ENCODE measurements at regions not wholly inside any gene's neighbourhood (a gene's known extent, or its start where the extent isn't known, plus 50 kb on each side); places are given as distances from the start of the nearest gene placed in this dataset.

DNA sequence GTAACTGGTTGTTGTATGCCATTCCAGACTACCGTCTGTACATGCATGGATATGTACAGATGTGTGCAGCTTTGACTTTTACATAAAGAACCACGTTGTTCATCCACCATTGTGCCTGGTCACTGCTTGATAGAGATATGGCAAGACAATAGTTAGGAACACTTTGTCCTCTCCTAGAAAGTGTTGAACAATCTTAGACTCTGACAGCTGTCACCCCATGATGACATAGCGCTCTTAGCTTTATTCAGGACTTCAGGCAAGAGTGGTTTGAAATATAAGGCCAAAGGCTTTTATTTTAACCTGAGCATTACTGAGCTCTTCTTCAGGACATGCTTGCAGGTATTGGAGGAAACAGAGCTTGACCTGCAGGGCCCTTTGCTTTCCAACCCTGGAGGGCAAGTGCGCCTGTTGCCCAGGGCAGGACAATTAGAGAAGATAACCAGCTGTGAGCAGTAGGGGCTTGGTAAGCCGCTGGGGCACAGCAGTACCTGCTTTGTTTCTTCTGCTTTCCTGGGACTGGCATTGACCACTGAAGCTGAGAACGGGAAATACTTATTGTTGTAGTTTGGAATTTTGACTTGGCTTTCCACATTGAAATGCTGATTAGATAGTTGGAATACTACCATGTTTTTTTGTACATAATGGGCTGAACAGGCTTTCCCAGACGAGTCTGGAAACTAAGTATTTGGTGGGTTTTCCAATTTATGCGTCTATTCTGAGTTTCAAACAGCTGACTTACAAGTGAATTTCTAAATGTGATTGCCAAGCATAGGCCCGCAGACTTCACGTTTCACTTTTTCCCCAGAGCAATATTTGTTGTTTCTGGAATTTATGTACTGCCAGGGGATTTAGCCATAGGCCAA lies 51.1 kb downstream of the GARRE1 start:
- peaks cover 2% of the 10 kb centered on the region for H3K36me3 ChIP-seq (ENCODE audit: control insufficient read depth, insufficient read depth, low read length)
- DNase-seq (ENCODE audit: extremely low read depth, insufficient read length) = no peak
- H3K27me3 ChIP-seq (replicated peaks; ENCODE audit: control insufficient read depth, insufficient read depth, low read length) = no peaks in the 10 kb centered on the region
- H3K4me3 ChIP-seq (replicated peaks; ENCODE audit: low read depth, low read length) = no peak overlapping the region
- TF ChIP-seq, protein P1, sequence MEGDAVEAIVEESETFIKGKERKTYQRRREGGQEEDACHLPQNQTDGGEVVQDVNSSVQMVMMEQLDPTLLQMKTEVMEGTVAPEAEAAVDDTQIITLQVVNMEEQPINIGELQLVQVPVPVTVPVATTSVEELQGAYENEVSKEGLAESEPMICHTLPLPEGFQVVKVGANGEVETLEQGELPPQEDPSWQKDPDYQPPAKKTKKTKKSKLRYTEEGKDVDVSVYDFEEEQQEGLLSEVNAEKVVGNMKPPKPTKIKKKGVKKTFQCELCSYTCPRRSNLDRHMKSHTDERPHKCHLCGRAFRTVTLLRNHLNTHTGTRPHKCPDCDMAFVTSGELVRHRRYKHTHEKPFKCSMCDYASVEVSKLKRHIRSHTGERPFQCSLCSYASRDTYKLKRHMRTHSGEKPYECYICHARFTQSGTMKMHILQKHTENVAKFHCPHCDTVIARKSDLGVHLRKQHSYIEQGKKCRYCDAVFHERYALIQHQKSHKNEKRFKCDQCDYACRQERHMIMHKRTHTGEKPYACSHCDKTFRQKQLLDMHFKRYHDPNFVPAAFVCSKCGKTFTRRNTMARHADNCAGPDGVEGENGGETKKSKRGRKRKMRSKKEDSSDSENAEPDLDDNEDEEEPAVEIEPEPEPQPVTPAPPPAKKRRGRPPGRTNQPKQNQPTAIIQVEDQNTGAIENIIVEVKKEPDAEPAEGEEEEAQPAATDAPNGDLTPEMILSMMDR (IDR thresholded peaks at IDR 0.05; ENCODE audit: insufficient read depth, low read length, poor library complexity, severe bottlenecking) = no peak

DNA sequence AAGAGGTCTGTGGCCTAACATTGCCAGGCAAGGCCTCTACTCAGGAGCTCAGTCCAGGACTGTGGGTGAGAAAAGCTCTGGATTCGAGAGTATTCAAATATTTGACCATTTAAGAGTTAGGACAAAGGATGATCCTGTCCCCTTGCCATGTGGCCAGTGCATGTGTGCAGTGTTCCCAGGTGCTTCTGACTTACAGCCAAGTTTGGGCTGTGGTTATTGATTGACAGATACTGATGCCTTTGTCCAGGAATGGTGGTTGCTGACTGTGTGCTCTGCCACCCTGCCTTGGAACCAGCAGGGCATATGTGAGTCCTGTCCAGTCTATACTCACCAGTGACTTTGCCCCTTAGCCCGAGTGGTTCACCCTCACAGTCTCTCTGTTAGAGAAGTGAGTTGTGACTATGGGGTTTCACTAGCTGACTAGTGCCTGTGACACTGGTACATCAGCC lies 51.9 kb downstream of the GARRE1 start:
- no peak for DNase-seq (ENCODE audit: extremely low read depth, insufficient read length)
- TF ChIP-seq, protein P1 (IDR thresholded peaks at IDR 0.05; ENCODE audit: insufficient read depth, low read length, poor library complexity, severe bottlenecking) = no peak
- no peaks in the 10 kb centered on the region; the same call in 1 of the 2 replicates for H3K36me3 ChIP-seq (ENCODE audit: control insufficient read depth, insufficient read depth, low read length)
- H3K27me3 ChIP-seq (replicated peaks; ENCODE audit: control insufficient read depth, insufficient read depth, low read length) = no peaks in the 10 kb centered on the region
- H3K4me3 ChIP-seq (replicated peaks; ENCODE audit: low read depth, low read length) = no peak overlapping the region

DNA sequence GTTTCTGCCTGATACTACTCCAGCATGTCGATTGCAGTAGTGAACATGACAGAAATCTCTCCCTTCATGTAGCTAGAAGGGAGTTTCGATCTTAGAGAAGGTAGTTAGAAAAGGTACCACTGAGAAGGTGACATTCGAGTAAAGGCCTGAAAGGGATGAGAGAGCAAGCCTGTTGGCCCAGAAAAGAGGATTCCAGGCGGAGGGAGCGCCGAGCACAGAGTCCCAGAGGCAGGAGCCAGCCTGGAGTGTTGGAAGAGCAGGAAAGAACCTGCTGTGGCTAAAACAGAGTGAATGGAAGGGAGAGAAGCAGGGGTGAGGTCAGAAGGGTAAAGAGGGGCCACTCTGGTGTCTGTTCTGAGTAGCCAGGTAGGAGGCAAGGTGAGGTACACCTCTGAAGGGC lies 52.5 kb downstream of the GARRE1 start:
- DNase-seq (ENCODE audit: extremely low read depth, insufficient read length) = no peak
- H3K27me3 ChIP-seq (replicated peaks; ENCODE audit: control insufficient read depth, insufficient read depth, low read length) = no peaks in the 10 kb centered on the region
- TF ChIP-seq, protein P1 (IDR thresholded peaks at IDR 0.05; ENCODE audit: insufficient read depth, low read length, poor library complexity, severe bottlenecking) = no peak
- no peak overlapping the region for H3K4me3 ChIP-seq (replicated peaks; ENCODE audit: low read depth, low read length)
- H3K36me3 ChIP-seq (ENCODE audit: control insufficient read depth, insufficient read depth, low read length) = no peaks in the 10 kb centered on the region; the same call in 1 of the 2 replicates

DNA sequence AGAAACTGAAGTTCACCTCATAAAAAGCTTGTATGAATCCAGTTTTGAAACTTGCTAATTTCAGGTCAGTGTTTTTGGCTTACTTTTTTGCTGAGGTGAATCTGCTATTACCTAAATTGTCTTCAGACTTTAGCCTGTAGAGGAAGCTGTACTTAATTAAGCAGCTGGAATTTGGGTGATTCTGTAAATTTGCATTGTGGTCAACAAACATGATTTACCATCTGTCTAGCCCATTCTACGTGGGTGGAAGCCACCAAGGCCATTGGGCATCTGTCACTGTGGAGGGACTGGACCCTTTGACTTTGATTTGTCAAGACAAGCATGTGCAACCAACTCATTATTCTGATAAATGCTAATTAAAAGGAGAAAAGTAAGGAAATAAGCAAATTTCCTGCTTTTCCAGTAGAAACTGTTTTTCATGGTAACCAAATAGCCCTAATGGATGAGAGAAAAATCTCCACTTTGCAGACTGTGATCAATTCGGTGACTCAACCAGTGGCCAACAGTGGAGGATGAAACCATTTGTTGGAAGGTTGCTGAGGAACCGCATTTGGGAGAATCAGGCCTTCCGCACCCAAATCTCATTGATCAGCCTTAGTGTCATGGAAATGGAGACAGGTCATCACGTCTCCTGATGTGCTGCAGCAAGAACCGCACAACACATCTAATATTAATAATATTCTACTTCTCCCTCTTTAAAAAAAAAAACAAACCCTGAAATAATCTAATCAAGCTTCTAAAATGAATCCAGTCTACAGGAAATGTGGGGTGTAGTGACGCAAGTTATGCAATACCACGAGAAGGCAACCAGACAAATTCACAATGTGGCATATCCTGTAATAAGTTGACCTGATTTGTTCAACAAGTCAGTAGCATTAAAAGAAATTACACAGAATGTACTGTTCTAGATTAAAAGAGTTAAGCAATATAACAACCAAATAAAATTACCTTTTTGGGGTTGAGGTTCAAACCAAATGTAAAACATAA lies 54.3 kb downstream of the GARRE1 start:
- Histone ChIP-seq H3K36me3 (ENCODE audit: control insufficient read depth, insufficient read depth, low read length) (no peaks in the 10 kb centered on the region; the same call in 1 of the 2 replicates), H3K4me3 (replicated peaks; ENCODE audit: low read depth, low read length) (no peak overlapping the region), H3K27me3 (replicated peaks; ENCODE audit: control insufficient read depth, insufficient read depth, low read length) (no peaks in the 10 kb centered on the region)
- TF ChIP-seq, protein P1 (IDR thresholded peaks at IDR 0.05; ENCODE audit: insufficient read depth, low read length, poor library complexity, severe bottlenecking) = no peak
- peak; percentile 17 for DNase-seq (ENCODE audit: extremely low read depth, insufficient read length)

DNA sequence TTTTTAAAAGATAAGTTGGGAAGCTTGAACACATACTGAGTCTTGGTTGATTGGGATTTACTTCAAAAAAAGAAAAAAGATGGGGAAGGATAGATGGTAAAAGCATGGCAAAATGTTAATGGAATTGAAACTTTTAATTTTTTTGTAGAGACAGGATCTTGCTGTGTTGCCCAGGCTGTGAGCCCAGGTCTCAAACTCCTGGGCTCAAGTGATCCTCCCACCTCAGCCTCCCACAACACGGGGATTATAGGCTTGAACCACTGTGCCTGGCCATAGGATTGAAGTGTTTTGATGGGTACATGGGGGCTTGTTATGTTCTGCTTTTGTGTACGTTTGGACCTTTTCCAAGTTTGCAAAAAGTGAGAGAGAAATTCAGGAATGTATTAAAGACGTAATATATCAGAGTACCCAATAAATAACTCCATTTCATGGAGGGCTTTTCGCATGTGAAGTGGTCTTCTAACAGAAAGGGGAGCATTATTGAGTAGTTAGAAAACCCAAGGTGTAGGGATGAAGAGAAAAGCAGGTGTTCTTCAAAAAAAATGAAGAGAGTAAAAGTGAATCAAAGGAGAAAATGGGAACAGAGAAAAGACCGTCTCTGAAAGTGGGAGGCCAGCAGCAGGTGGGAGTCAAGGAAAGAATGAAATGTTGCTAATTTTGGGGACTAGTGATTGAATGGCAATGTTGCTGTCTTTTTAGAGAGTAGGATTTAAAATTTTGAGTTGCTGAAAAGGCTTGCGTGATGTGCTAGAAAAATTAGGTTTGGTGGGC lies 55.2 kb downstream of the GARRE1 start:
- DNase-seq (ENCODE audit: extremely low read depth, insufficient read length) = no peak
- H3K36me3 ChIP-seq (ENCODE audit: control insufficient read depth, insufficient read depth, low read length) = no peaks in the 10 kb centered on the region; the same call in 1 of the 2 replicates
- TF ChIP-seq, protein P1 (IDR thresholded peaks at IDR 0.05; ENCODE audit: insufficient read depth, low read length, poor library complexity, severe bottlenecking) = no peak
- no peaks in the 10 kb centered on the region for H3K27me3 ChIP-seq (replicated peaks; ENCODE audit: control insufficient read depth, insufficient read depth, low read length)
- H3K4me3 ChIP-seq (replicated peaks; ENCODE audit: low read depth, low read length) = no peak overlapping the region
